ENCODE measurements at regions not wholly inside any gene's neighbourhood (a gene's known extent, or its start where the extent isn't known, plus 50 kb on each side); places are given as distances from the start of the nearest gene placed in this dataset.

GRCh38 chr14:38500125-38500524 lies 244.2 kb upstream of the CLEC14A start:
- no peak for DNase-seq

GRCh38 chr14:38496092-38496491 lies 240.2 kb upstream of the CLEC14A start:
- no peak for DNase-seq

DNA sequence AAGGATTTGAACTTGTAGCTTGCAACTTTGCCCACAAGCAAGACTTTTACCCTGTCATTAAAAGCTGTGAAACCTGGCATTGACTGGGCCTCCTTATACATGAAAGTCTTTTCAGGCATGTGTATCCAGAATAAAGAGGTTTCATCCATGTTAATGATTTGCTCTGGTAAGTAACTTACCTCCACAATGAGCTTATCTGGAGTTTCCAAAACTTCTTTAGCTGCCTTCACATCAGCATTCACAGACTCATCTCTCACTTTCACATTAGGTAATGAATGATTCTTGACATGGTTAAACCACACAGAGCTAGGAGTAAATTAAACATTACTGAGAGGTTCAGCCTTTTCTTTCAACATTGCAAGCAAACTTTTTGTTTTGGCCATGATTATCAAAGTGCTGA lies 234.4 kb upstream of the CLEC14A start:
- no peak for DNase-seq

DNA sequence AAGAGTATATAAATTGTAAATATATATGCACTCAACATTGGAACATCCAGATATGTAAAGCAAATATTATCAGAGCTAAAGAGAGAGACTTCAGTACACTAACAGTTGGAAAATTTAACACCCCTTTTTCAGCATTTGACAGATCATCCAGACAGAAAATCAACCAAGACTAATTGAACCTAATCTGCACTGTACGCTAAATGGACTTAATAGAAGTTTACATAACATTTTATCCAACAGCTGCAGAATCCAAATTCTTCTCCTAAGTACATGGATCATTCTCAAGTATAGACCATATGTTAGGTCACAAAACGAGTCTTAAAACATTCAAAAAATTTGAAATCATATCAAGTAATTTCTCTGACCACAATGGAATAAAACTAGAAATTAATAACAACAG lies 229.1 kb upstream of the CLEC14A start:
- no peak for DNase-seq

GRCh38 chr14:38481952-38482678 lies 226.2 kb upstream of the CLEC14A start:
- DNase-seq = no peak

DNA sequence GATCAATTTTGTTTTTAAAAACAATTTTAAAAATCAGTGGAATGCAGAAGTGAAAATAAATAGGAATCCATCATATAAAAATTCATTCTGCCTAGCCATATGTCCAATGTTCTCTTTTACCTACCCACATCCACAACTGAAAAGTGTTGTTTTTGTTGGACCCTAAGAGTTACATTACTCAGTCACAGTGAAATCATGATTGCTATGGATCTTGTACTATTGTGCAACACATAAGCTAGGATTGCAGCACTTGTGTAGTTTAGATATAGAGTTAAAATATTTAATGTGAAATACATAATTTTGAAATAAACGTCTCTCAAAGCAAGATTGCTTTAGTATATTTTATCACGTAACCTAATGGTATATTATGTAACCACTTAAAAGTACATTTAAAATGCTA lies 213.3 kb upstream of the CLEC14A start:
- no peak for DNase-seq

DNA sequence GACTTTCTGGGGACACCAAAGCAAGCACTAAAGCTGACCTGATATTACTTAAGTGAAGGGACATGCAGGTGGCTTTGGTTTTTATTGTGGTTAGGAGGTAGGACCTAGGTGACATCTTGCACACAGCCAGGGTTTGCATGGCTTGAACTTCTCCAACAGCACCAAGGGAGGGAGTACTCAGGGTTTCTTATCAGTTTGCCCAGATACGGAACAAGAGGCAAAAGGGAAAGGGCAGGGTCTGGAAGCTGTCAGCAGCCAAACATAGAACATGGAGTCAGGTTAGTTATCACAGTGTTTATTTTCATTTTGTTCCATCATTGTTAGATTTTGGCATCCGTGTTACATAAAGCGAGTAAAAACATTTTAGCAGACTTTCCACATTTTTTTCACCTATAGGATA lies 186.3 kb upstream of the CLEC14A start:
- no peak for DNase-seq

- DNase-seq = no peak
These were observed 176.3 kb upstream of the CLEC14A start for GRCh38 chr14:38432186-38432585.

DNA sequence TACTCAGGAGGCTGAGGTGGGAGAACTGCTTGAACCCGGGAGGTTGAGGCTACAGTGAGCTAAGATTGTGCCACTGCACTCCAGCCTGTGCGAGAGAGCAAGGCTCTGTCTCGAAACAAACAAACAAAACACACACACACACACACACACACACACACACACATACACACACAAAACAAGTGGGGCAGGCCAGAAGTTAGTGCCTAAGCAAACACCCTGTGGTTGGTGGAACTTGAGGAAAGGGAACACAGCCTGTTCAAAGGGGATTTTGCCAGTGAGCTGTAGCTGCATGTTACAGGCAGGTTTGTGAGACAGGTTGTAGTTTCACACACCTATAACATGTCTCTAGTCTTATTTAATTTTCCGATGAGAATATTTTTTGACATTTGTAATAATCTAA lies 175.3 kb upstream of the CLEC14A start:
- no peak for DNase-seq

GRCh38 chr14:38430522-38430921 lies 174.6 kb upstream of the CLEC14A start:
- DNase-seq = no peak

GRCh38 chr14:38425324-38425976 lies 169.6 kb upstream of the CLEC14A start:
- no peak for DNase-seq

GRCh38 chr14:38420048-38420447 lies 164.2 kb upstream of the CLEC14A start:
- no peak for DNase-seq

DNA sequence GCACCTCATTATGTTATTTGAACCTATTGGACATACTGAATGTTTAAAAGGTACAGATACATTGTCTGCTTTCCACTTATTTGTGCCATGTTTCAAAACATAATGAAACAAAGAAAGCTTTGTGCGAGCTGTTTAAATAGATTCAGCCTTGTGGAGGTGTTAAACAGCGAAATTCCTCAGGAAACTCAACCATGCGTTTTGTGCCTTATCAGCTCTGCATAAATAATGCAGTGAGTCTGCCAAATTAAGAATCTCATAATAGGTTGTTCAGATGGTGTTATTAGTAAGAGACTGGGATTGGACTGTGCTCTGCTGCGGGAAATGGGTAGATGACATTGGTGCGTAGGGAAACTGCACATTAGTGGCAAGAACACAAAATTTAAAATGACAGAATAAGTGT lies 163.7 kb upstream of the CLEC14A start:
- DNase-seq = no peak

GRCh38 chr14:38412654-38413053 lies 156.8 kb upstream of the CLEC14A start:
- DNase-seq = no peak

- no peak for DNase-seq
These were observed 154.5 kb upstream of the CLEC14A start for GRCh38 chr14:38410442-38410841.

- DNase-seq = no peak
These were observed 153.3 kb upstream of the CLEC14A start for GRCh38 chr14:38409071-38409705.

DNA sequence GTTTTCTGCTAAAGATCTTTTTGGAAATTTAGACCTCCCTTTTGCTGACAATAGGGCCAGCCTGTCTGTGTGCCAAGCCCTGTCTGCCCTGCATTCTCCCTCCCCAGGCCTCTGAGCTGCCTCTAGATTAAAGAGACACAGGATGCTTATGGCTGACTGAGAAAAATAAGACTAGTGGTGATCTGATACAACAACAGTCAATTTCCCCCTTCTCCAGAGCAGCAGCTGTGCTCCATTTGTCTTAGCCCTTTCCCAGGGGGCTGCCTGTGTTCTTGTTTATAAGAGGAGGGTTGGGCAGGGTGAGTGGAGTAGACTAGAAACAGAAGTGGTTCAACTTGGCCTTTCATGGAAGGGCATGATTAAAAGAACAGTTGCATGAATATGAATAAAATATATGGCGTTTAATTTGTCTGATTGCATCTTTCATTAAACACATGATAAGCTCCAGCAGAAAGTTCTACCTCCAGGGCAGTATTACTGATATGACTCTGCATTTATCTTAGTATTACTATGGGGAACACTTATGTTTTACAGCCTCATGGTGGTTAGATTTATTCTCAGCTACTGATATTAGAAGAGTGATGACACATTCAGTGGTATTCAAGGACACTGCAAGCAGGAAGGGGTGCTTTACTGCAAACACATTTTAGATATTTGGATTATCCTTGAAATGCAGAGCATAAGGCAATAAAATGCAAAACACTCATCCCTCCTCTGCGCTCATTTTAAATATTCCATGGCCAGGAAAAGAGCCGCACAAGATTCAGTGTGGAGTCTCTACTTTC lies 150.2 kb upstream of the CLEC14A start:
- no peak for DNase-seq

- no peak for DNase-seq
These were observed 148.7 kb upstream of the CLEC14A start for GRCh38 chr14:38404616-38405015.

DNA sequence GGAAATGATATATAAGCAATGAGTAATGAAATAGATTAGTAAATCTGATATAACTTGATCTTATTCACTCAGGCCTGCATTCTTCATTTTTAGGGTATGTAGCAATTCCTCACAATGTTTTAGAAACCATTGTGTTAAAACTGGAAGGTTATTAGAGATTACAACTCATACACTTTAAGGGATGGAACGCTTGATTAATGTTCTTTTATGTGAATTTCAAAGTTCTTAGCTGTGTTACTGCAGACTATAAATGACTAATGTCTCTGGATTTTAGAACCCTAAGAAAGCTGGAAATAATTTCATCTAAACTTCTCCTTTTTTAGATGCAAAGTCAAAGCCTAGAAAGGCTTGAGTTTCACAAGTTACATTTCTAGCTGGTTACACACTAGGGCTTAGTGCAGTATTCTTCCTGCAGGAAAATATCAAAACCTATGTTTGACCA lies 148.2 kb upstream of the CLEC14A start:
- DNase-seq = no peak

DNA sequence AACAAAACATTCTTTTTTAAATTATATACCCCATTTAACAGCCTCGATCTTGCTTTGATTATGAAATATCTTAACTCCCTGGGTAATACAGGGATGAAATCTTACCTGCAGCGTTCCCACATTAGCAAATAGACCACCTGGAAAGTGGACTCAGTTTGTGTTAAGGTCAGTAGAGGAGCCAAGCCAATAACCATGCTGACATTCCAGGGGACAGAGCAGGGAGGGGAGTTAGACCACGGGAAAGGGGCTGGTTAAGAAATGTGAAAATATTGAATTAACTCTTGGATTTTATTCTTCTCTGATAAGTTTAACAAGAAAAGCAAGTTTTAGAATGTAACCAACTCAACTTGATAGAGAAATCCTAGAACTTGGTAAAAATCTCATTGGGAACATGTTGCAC lies 144.9 kb upstream of the CLEC14A start:
- DNase-seq = no peak

DNA sequence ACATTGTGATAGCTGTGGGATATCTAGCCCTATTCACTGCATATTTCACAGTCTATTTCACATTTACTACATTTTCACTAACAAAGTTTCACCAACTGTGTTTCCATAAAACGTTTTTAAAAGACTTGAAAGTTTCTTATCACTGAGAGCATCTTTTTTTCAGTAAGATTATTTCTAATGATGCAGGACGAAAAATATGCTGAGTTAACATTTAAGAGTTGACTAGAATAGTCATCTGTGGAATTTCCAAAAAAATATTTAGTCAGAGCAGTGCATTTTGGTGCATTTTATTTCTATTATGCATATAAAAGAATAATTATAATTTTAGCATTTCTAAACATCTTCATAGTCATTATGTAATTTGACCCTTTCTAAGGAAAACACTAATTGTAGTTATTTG lies 143.8 kb upstream of the CLEC14A start:
- no peak for DNase-seq

- no peak for DNase-seq
These were observed 138.9 kb upstream of the CLEC14A start for GRCh38 chr14:38394767-38395166.

DNA sequence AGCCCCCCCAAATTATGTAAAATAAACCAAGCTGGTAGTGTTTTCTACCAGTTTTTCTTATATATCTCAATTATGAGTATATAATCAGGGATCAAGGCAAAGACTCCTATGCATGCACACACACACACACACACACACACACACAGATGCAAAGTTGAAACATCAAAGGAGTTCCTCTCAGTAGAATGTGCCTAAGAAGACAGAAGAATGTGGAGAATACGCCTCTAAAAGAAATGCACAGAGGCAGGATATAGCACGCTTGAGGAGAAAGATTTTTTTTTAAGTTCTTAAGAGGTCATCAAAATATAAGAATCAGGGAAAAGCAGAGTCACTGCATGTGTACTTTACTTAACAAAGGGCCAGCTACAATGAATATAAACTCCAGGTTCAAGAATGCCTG lies 138.2 kb upstream of the CLEC14A start:
- DNase-seq = no peak

DNA sequence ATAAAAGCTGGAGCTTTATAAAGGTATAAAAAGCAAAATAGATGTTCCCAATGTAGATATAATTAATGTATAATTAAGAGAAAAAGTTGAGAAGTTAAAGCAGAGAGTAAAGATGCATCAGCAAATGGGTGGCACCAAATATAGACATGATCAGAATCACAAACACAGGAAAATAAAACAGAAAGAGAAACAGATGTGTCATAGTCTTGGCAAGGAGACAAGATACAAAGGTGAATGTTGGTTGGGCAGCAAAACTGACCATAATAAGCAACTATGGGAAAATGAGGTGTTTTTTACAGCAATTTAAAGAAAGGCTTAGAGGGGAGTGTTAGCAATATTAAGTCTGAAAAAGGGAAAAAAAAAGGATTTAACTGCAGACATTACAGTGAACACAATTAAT lies 135.4 kb upstream of the CLEC14A start:
- DNase-seq = no peak

All from stimulated activated CD4-positive, alpha-beta T cell treated with anti-CD3 and anti-CD28 coated beads, Interleukin-4, amount 100 ng/mL, for 1 hour (primary cell).